SKM-1 treated with dmso at 0.1 percent for 144 hours (cell line): ENCODE measurements at regions not wholly inside any gene's neighbourhood (a gene's known extent, or its start where the extent isn't known, plus 50 kb on each side); places are given as distances from the start of the nearest gene placed in this dataset.
"Not testable (repeated sequence)": the region's sequence is repeated elsewhere in the genome, so short reads cannot be mapped to it uniquely, and the experiment has no call there.

Experiments used
- DNase-seq: peaks from one replicate; lab custom pipeline; 2025; ENCODE audit not compliant: unreplicated experiment; lab: John Stamatoyannopoulos, UW

GRCh38 chr3:8298021-8298954, 203.3 kb upstream of the LMCD1 start:
- DNase-seq, result no peak

- peak; percentile 63 for DNase-seq
These were observed 199.5 kb upstream of the LMCD1 start for GRCh38 chr3:8301977-8302735.

- DNase-seq, result no peak
These were observed 198.2 kb upstream of the LMCD1 start for GRCh38 chr3:8303466-8303865.

GRCh38 chr3:8305371-8305770, 196.3 kb upstream of the LMCD1 start:
- no peak for DNase-seq

- no peak for DNase-seq
These were observed 194.0 kb upstream of the LMCD1 start for GRCh38 chr3:8307545-8308110.

GRCh38 chr3:8311321-8311720, 190.3 kb upstream of the LMCD1 start:
- no peak for DNase-seq

GRCh38 chr3:8312685-8313084, 188.9 kb upstream of the LMCD1 start:
- no peak for DNase-seq

GRCh38 chr3:8313560-8314267, 187.9 kb upstream of the LMCD1 start:
- no peak for DNase-seq

GRCh38 chr3:8315526-8315925, 186.1 kb upstream of the LMCD1 start:
- DNase-seq, result not testable (repeated sequence)

GRCh38 chr3:8317661-8318649, 183.7 kb upstream of the LMCD1 start:
- no peak for DNase-seq

GRCh38 chr3:8319935-8320634, 181.5 kb upstream of the LMCD1 start:
- no peak for DNase-seq

GRCh38 chr3:8320711-8321458, 180.7 kb upstream of the LMCD1 start:
- no peak for DNase-seq

- DNase-seq, result peak; percentile 12
These were observed 176.9 kb upstream of the LMCD1 start for GRCh38 chr3:8324747-8325146.

- no peak for DNase-seq
These were observed 176.3 kb upstream of the LMCD1 start for GRCh38 chr3:8325306-8325705.

- not testable (repeated sequence) for DNase-seq
These were observed 175.8 kb upstream of the LMCD1 start for GRCh38 chr3:8325833-8326232.

GRCh38 chr3:8327739-8328138, 173.9 kb upstream of the LMCD1 start:
- no peak for DNase-seq

GRCh38 chr3:8328967-8329366, 172.7 kb upstream of the LMCD1 start:
- no peak for DNase-seq

GRCh38 chr3:8329598-8329997, 172.0 kb upstream of the LMCD1 start:
- DNase-seq, result no peak

GRCh38 chr3:8336456-8336855, 165.2 kb upstream of the LMCD1 start:
- no peak for DNase-seq
